Loucy (cell line): ENCODE measurements at regions not wholly inside any gene's neighbourhood (a gene's known extent, or its start where the extent isn't known, plus 50 kb on each side); places are given as distances from the start of the nearest gene placed in this dataset.

Source experiments
- H2AFZ ChIP-seq: fragments of 200-600 bp; sonication (generic); 2 replicates; pipeline ENCODE4 v1.6.0; 2016; ENCODE audit warnings: antibody characterized with exemption, mild to moderate bottlenecking, low read length, moderate library complexity
- H3F3A ChIP-seq: fragments of 200-600 bp; 2 replicates; pipeline ENCODE4 v1.6.0; 2016; ENCODE audit warnings: antibody characterized with exemption, low read depth, mild to moderate bottlenecking
- H3K27me3 ChIP-seq: fragments of 200-600 bp; sonication (generic); 2 replicates; pipeline ENCODE4 v1.6.1; 2014; ENCODE audit warnings: low read length, mild to moderate bottlenecking; ENCODE audit not compliant: insufficient read depth, poor library complexity, severe bottlenecking
- H3K36me3 ChIP-seq: fragments of 200-600 bp; sonication (generic); 2 replicates; pipeline ENCODE4 v1.6.1; 2016; ENCODE audit warnings: low read length; ENCODE audit not compliant: insufficient read depth
- H3K4me1 ChIP-seq: fragments of 200-600 bp; sonication (generic); 2 replicates; pipeline ENCODE4 v1.5.1; 2014; ENCODE audit warnings: low read length, mild to moderate bottlenecking; ENCODE audit not compliant: insufficient read depth, poor library complexity, severe bottlenecking
- H3K4me2 ChIP-seq: fragments of 200-600 bp; sonication (generic); 2 replicates; pipeline ENCODE4 v1.6.0; 2014; ENCODE audit warnings: antibody characterized with exemption, low read length, low read depth, mild to moderate bottlenecking; ENCODE audit not compliant: poor library complexity, severe bottlenecking
- H3K4me3 ChIP-seq: fragments of 200-600 bp; sonication (generic); 2 replicates; pipeline ENCODE4 v1.5.1; 2014; ENCODE audit warnings: low read length, mild to moderate bottlenecking, mixed read lengths; ENCODE audit not compliant: poor library complexity, severe bottlenecking
- H3K79me2 ChIP-seq: fragments of 200-600 bp; sonication (generic); 2 replicates; pipeline ENCODE4 v1.6.1; 2014; ENCODE audit warnings: low read length; ENCODE audit not compliant: insufficient read depth
- H3K9ac ChIP-seq: fragments of 200-600 bp; sonication (generic); 2 replicates; pipeline ENCODE4 v1.6.0; 2014; ENCODE audit warnings: mild to moderate bottlenecking, low read depth, low read length, moderate library complexity; ENCODE audit not compliant: poor library complexity, severe bottlenecking
- H3K9me2 ChIP-seq: fragments of 200-600 bp; sonication (generic); replicated peaks from 2 replicates; pipeline ENCODE4 v1.6.1; 2016; ENCODE audit warnings: low read depth, low read length, mixed read lengths
- H3K9me3 ChIP-seq: fragments of 200-600 bp; sonication (generic); 2 replicates; pipeline ENCODE4 v1.6.1; 2014; ENCODE audit warnings: mild to moderate bottlenecking, antibody characterized with exemption, low read length, low read depth; ENCODE audit not compliant: insufficient read depth
- H4K20me1 ChIP-seq: fragments of 200-600 bp; sonication (generic); 2 replicates; pipeline ENCODE4 v1.6.0; 2014; ENCODE audit warnings: antibody characterized with exemption, low read length, mild to moderate bottlenecking; ENCODE audit not compliant: insufficient read depth, poor library complexity, severe bottlenecking
- CTCF ChIP-seq: fragments of 200-600 bp; sonication (generic); conservative IDR thresholded peaks from 2 replicates; pipeline ENCODE4 v1.5.1; 2014; ENCODE audit warnings: mild to moderate bottlenecking, antibody characterized with exemption, low read length
- EZH2phosphoT487 ChIP-seq: fragments of 200-600 bp; IDR thresholded peaks from 2 replicates; pipeline ENCODE4 v1.6.1; 2018; ENCODE audit warnings: antibody characterized with exemption, mild to moderate bottlenecking, moderate library complexity, borderline replicate concordance

DNA sequence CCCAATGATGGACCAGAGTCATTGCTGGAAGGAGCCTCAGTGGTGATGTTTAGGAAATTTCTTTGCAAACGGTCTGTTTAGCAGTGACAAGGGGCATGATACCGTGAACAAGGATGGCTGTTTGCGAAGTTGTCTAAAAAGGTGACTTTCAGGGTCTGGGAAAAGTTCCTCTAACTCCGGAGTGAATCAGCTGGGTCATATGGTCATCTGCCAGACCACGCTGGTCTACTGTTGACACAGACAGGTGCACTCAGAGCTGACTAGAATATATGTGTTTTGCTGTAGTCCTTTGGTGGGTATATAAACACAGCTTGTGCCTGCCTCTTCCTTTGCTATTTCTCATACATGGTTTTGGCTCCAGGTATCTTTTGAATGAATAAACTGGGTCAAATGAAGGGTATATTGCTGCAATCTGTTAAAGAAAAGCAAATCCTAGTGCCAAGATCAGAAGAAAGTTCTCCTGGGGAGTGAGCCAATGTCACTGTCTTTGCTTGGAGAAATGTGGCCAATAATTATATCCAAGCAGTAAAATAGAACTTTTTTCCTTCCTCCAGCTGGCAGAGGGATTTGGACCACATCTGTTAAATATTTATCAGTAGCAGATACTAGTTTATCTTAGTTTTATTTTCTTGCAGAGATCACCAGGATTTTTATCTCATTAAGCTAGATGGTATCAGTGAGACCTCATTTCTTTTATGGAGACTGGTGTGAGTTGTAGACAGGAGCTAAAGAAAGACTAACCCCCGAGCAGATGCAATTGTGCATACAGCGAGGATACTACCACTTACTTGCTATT, 286.0 kb downstream of the TRIB2 start:
- H3K9me3 ChIP-seq, result no peaks in the 10 kb centered on the region
- no peaks in the 10 kb centered on the region for H3K27me3 ChIP-seq
- peaks cover 3% of the 10 kb centered on the region for H3K4me1 ChIP-seq
- H4K20me1 ChIP-seq, result no peaks in the 10 kb centered on the region
- H3K36me3 ChIP-seq, result no peaks in the 10 kb centered on the region
- no peak for TF ChIP-seq CTCF
- TF ChIP-seq EZH2phosphoT487, result no peak
- no peak overlapping the region for H3K9ac ChIP-seq
- H3K4me3 ChIP-seq, result no peak overlapping the region
- no peak overlapping the region for H3K4me2 ChIP-seq
- H2AFZ ChIP-seq, result no peak overlapping the region
- no peaks in the 10 kb centered on the region for H3K79me2 ChIP-seq
- H3F3A ChIP-seq, result no peaks in the 10 kb centered on the region
- H3K9me2 ChIP-seq, result no peaks in the 10 kb centered on the region

GRCh38 chr2:13003500-13003899, 286.8 kb downstream of the TRIB2 start:
- H3K4me2 ChIP-seq, result no peak overlapping the region
- no peaks in the 10 kb centered on the region for H4K20me1 ChIP-seq
- H3K36me3 ChIP-seq, result no peaks in the 10 kb centered on the region
- H3K9me2 ChIP-seq, result no peaks in the 10 kb centered on the region
- H3K4me3 ChIP-seq, result no peak overlapping the region
- no peaks in the 10 kb centered on the region for H3K79me2 ChIP-seq
- no peak overlapping the region for H2AFZ ChIP-seq
- H3K9ac ChIP-seq, result no peak overlapping the region
- no peaks in the 10 kb centered on the region for H3F3A ChIP-seq
- H3K4me1 ChIP-seq, result peaks cover 3% of the 10 kb centered on the region
- H3K27me3 ChIP-seq, result no peaks in the 10 kb centered on the region
- no peak for TF ChIP-seq EZH2phosphoT487
- no peak for TF ChIP-seq CTCF
- H3K9me3 ChIP-seq, result no peaks in the 10 kb centered on the region

GRCh38 chr2:13005048-13005447, 288.3 kb downstream of the TRIB2 start:
- H3K4me3 ChIP-seq, result no peak overlapping the region
- H3K4me1 ChIP-seq, result peaks cover 3% of the 10 kb centered on the region
- H3K36me3 ChIP-seq, result no peaks in the 10 kb centered on the region
- no peaks in the 10 kb centered on the region for H3K27me3 ChIP-seq
- no peaks in the 10 kb centered on the region for H3F3A ChIP-seq
- no peak overlapping the region for H3K4me2 ChIP-seq
- no peaks in the 10 kb centered on the region for H3K9me2 ChIP-seq
- H4K20me1 ChIP-seq, result no peaks in the 10 kb centered on the region
- H3K9me3 ChIP-seq, result no peaks in the 10 kb centered on the region
- no peak for TF ChIP-seq CTCF
- no peak overlapping the region for H3K9ac ChIP-seq
- no peak overlapping the region for H2AFZ ChIP-seq
- no peaks in the 10 kb centered on the region for H3K79me2 ChIP-seq
